Activated CD4-positive, alpha-beta T cell treated with anti-CD3 and anti-CD28 coated beads for 48 hours (primary cell): ENCODE measurements at regions not wholly inside any gene's neighbourhood (a gene's known extent, or its start where the extent isn't known, plus 50 kb on each side); places are given as distances from the start of the nearest gene placed in this dataset.
"Not testable (repeated sequence)": the region's sequence is repeated elsewhere in the genome, so short reads cannot be mapped to it uniquely, and the experiment has no call there.

Source experiments
- DNase-seq: peaks from one replicate; pipeline ENCODE4 v3.0.0-alpha.2; 2020

DNA sequence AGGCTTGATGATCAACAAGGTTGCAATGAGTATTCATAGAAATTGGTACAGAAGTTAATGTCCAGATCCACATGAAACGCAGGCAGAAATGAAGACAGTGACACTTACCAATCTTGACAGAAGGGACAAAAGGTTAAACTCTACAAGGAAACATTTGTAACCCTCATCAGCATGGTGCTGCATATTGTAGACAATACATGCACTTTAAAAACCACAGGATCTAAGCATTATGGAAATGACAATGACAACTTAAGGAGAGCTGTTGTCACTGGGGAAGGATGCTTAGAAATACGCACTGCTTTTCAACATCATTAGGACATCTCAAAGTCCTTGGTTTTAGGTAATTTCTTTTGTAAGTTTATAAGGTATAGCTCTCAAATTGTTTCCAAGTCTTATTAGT is 130.6 kb downstream of the ATP23 start:
- DNase-seq = no peak

DNA sequence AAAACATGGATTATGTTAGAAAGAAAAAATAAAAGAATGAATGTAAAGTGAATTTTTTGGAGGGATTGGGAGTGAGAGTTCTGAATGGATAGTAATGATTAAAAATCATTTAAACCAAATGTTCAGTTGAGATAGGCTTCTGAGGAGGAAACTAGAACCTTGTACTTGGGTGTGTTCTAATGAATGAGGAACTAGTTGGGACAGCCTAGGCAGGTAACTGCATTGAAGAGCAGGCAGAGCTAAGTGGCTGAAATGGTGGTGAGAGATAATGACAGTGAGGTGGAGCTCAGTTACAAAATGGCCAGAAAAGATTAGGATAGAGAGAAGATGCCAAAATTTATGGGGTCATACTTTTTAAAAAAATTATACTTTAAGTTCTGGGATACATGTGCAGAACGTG is 132.9 kb downstream of the ATP23 start:
- no peak for DNase-seq

DNA sequence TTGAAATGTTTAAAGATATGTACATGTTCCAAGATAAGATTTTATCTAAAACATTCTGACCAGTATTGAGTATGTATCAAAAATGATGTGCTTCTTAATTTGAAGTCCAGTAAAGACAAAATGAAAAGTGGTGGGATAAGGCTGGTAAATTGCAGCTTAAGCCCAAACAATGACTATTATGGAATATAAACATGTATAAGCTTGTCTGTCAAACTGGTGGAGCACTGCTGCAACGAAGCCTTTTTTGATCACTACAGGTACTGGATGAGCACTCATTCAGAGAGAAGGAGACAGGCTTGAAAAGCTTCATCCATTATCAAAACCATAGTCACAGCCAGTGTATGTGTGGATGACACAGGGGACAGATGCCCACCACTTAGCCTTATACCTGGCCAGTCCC is 138.4 kb downstream of the ATP23 start:
- DNase-seq = no peak

DNA sequence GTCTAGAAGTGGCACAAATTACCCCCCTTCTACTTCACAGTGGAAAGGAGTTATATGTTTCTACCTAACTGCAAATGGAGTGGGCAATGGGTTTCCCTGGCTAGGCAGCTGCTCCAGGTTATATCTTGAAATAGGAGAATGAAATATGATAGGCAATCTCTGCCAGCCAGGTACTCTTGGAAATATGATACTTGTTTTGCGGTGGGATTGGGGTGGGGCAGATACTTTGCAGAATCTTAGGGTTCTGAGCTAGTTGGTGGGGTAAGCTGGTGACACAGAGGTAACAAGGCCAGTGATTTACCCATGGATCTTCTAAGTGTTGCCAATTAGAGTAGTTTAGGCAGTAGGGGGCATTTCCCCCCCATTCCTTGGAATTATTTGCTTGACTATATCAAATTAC is 140.1 kb downstream of the ATP23 start:
- no peak for DNase-seq

DNA sequence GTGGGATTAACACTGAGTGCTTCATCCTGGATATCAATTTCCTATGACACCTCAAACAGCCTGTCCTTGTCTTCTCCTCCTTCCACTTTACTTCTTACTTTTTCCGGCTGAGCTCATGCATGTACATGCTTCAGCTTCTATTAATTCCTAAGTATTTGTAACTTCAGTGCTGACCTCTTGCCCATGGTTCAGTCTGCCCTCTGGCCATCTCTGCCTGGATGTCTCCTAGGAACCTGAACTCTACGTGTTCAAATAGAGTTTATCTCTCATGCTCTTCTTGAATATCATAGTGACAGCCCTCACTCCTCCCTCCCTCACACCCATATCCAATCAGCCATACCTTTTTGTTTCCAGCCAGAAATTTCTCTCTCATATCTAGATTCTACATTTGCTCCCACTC is 141.6 kb downstream of the ATP23 start:
- DNase-seq = no peak

DNA sequence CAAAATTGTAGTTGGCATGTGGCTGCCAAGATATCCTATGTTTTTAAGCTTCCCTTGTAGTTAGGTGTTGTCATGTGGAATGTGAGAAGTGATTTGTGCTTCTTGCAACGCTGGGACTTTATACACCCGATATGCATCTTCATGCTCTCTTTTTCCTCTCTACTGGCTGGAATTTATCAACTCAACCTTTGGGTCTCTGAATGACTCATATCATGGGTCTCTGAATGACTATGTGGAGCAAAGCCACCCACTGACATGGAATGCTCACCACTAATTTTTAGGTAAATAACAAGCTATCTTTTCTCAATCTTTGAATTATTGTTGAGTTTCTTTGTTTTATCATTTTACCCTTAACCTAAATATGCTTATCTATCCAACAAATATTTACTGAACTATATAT is 144.6 kb downstream of the ATP23 start:
- DNase-seq = no peak

DNA sequence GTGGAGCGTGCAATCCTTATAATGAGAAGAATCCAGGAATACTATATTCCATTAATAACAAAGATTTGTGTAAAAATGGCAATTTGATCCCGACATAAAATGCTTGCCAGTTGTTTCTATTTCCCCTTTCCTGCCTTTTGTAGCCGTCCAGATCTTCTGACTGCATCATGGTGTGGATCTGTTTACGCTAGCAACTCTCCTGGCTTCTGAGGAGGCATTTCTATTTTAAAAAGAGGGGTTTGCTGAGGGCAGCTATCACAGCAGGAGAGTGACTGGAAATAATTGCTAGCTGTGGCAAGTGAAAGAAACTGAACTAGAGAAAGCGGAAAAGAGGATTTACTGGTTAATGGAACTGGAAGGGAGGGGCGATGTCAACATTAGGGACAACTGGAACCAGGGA is 145.6 kb downstream of the ATP23 start:
- no peak for DNase-seq

DNA sequence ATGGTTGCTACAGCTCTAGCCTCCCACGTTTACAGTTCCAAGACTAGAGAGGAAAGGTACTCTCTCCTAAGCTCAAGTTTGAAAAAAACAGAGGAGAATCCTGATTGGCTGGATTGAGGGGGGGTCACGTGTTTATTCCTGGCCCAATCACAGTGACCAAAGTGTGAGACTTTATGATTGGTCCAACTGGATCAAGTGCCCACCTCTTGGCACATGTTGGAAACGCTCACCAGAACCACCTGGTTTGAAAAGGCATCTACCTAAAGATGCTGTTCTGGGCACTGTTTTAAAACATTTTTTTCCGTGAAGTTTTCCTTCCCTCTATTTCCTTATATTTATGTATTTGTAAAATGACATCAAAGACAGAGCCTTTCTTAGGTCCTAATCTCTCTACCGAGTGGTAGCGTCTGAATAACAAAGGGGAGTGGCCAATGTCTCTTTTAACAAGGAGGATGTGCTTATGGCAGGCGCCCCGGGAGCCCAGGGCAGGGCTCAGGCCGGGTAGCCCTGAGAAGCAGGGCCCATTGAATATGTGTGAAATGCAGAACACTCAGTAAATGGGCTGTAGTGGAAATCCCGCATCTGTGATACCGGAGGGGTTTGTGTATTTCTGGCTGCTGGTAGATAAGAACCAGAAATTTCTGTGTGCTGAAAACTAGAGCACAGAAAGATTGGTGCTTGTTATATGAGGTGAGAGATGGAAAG is 146.2 kb downstream of the ATP23 start:
- no peak for DNase-seq

DNA sequence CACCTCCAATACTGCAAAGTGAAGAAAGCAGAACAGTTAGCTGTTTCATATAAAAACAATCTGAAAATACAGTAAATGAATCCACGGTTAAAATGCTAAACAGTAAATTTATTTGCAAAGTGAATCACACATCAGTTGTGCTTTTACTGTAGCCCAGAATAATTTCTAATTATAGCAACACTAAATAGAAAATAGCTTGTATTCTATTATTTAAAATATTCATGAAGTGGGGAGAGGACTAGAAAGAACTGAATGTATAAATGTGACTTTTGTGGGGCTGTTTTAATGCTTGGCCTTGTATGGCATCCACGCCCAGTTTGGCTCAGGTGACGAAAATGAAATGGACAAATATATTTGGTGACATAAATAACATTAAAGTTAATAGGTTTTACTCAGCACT is 148.2 kb downstream of the ATP23 start:
- DNase-seq = no peak

DNA sequence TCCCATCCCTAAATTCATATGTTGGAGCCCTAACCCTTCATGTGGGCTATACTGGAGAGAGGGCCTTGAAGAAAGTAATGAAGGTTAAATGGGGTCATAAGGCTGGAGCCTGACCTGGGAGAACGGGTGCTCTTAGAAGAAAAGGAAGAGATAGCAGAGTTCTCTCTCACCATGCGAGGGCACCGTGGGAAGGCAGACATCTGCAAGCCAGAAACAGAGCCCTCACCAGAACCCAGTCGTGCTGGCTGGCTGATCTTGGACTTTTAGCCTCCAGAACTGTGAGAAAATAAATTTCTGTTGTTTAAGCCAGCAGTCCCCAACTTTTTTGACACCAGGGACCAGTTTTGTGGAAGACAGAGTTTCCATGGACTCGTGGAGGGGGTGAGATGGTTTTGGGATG is 149.3 kb downstream of the ATP23 start:
- DNase-seq = no peak

DNA sequence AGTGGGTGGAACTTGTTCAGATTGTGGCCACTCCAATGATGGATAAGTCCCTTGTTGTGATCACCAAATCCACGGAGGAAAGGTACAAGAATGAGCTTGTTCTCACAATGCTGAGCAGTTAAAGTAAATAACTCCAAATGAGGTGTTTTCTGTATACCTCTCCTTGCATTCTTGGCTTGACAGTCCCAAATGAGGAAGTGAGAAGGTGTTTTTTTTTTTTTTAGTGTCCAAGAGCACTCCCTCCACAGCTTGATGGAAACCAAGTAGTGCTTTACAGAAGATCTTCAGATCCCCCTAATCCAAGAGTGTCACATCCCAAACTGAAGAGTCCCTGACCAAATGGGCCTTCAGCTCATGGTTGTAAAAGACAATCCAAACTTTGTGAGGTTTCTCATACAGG is 153.6 kb downstream of the ATP23 start:
- DNase-seq = no peak

DNA sequence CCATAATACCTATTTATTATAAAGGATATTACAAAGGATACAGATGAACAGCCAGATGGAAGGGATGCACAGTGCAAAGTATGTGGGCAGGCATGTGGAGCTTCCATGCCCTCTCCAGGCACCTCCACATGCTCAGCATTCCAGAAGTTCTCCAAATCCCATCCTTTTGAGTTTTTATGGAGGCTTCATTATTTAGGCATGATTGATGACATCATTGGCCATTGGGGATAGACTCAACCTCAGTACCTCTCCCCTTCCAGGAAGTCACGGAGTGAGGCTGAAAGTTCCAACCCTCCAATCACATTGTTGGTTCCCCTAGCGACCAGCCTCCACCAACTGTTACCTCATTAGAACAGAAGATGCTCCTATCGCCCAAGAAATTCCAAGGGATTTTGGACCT is 156.4 kb downstream of the ATP23 start:
- DNase-seq = no peak

DNA sequence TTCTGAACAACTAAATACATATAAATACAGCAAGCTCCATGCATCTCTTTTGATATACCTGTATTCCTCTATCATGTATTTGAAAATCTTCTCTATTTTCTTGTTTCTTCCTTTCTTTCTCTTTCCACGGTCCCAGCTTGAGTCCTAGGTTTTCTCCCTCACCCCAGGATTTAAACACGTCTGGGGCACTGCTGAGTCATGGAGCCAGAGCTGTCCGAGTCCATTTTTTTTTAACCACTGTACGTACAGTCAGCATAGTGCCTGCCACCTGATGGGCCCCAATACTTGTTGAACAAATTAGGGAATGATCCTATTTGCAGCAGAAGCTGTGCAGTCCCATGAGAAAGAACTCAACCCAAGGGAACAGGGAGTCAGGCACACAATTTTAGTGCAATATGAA is 158.1 kb downstream of the ATP23 start:
- DNase-seq = no peak

DNA sequence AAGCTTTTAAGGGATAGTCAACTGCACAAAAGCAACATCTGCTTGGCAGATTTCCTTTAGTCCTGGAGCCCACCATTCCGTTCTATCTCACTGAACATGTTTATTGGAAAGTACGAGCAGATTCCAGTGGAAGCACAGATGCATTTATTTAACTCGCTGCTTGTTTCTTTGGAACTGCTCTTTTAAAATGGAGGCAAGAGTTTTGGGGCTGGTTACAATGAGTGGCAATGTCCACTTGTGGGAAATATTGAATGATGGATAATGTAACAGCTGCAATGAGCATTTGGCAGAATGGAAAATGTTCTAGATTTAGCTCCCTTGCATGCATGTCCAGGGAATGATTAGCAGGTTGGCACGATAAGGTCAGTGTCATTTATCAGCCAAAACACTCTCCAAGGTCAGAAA is 163.0 kb downstream of the ATP23 start:
- DNase-seq = no peak

DNA sequence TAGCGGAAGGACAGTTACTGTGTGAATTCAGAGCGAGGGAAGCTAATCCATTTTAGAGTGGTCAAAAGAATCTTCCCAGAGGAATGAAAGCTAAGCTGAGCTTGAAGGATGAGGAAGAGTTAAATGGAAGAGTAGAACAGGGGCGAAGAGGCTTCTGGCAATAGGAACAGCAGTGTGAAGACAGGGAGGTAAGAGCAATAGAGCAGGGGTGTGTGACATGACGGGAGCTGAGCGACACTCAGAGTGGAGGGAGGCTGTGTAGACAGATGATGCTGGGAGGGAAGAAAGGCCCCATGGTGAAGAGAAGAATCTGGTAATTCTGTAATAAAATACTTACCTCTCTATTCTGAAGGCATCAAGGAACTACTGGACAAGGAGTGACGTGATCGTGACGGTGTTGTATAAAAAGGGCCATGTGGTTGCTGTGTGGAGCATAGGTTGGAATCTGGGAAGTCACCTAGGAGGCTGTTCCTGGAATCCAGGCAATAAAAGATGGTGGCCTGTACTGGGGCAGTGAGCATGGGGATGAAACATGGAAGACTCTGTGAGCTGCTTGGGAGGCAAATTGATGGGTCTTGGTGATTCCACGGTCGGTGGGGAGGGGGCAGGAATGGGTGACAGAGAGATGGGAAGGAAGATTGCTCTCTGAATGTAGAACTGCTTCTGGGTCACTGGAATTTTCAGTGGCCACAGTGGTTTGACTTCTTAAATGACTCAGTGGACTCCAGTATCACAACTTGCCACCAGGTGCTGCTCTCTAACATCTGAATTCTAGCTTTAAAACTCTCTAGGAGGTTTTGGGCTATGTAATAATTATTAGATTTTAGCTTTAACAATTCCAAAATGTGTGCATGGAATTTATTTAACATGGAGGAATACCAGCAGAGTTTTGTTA is 164.1 kb downstream of the ATP23 start:
- no peak for DNase-seq

DNA sequence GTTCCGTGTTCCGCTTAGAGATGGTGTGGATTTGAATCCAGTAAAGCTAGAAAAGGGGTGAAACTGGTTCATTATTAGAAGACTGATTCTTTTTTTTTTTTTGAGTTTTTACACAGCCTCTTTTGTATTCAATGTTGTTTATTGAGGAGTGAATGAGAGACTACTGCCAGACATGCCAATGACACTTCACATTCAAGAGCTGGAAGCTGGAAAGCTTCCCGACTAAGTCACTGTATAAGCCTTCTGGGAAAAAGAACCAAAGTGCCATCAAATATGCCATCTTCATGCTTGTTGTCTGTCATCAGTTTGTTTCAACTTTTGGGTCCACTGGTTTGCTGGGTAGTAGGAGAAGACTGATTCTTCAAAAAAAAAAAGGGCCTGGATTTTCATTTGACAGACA is 164.8 kb downstream of the ATP23 start:
- DNase-seq = no peak

DNA sequence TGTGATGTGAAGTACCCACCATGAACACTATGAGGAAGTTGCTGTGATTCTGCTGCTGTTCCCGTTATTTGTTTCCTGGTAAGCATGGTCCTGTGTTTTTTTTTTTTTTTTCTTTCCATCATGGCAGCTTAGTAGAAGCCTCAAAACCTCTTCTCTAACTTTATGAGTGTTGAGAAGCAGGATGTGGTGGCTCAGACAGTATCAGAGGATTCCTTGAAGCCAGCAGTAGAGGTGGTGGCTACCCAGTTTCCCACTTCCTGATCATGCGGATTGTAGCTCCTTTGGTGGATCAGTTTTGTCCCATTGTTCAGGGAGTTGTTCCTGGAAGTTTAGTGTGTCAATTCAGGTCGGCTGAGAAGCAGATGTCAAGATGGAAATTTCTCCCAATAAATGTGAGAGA is 175.8 kb downstream of the ATP23 start:
- no peak for DNase-seq

DNA sequence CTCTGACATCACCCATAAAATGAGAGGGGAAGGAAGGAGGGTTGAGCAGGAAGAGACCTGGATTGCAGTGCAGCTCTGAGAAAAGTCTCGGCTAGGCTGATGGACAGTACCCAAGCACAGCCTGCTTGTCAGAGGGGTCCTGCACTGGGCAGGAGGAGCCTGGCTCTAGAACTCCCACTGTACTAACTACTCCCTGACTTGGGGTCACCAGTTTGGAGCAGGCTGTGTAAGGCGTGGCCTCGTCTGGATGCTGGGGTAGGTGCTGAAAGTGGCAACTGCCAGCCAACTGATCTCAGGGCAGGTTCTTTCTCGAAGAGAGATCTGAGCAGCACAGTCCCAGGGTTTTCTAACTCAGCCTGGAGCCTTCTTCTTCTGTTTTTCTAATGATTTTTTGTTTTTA is 176.3 kb downstream of the ATP23 start:
- DNase-seq = no peak

DNA sequence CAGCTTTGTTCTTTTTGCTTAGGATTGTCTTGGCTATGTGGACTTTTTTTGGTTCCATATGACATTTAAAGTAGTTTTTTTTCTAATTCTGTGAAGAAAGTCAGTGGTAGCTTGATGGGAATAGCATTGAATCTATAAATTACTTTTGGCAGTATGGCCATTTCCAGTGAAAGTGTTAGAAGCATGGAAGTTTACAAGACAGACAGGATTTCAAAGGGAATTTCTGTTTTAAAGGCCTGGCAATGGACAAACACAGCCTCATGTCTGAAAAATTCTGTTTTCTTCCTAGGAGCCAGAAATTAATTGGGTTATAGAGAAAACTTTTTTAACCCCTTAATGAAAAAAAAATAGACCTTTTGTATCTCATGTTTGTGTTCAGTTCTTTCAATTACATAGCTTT is 184.4 kb downstream of the ATP23 start:
- DNase-seq = not testable (repeated sequence)

DNA sequence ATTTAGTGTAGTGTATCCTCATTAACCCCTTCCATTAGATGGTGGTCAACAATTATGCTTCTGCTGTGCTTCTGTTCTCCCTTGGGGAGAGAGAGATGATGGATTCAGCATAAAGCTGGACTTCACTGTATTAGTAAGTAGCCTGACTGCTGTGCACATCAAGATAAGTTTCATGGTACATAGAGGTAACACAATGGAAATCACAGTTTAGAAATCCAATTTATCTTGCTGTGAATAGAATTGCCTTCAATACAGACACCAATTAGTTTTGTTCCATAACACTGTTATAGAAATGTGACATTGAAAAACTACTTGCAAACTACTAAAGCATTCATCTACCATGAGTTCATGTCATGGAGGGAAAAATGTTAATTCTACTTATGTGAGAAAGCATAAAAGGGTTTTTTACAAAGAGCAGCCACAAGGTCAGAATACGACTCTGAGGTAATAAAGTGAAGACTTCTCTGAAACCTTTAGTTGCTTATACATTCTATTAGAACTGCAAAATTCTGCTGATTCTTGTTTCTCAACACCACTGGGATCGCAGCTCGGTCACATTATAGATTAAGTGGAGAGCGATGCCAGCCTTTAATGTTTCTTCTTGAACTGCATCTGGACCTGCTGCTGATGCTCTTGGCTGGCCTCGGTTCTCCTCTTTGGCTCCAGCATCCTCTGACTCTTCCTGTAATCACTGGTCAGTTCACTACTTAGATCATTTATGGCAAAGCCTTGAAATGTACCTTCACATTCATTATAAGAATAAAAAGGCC is 190.8 kb downstream of the ATP23 start:
- no peak for DNase-seq

DNA sequence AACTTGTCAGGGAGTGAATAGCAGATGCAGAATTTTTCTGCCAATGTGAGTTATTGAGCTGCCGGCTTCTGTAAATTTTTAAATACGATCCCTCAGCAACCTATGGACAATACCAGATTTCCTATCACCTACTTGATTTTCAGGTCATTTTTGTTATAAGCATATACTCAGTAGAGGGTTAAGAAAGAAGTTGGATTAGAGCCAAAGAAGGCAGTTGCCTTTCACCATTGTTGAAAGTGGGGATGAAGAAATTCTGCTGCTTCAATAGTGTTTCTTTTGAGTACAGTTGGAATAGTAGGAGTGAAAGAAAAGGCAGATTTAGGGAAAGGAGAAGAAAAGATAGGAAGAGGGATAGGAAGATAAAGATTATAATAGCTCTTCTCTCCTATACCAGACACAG is 197.1 kb downstream of the ATP23 start:
- no peak for DNase-seq

DNA sequence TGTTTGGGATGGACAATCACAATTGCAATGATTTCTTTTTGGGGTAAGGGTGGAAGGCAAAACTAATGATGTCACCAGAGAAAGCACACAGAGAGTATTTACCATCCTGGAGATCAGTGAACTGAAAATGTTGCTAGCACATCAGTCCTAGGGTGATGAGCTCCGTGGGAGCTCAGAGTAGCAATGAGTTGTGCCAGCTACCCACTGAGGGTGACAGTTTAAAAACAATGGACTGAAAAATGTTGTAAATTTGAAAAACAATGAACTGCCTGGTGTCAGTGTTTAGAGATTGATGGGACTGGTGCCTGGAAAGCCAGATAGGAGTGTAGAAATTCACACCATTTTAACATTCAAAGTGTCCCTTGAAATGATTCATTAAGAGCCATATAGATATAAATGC is 198.5 kb downstream of the ATP23 start:
- DNase-seq = no peak

DNA sequence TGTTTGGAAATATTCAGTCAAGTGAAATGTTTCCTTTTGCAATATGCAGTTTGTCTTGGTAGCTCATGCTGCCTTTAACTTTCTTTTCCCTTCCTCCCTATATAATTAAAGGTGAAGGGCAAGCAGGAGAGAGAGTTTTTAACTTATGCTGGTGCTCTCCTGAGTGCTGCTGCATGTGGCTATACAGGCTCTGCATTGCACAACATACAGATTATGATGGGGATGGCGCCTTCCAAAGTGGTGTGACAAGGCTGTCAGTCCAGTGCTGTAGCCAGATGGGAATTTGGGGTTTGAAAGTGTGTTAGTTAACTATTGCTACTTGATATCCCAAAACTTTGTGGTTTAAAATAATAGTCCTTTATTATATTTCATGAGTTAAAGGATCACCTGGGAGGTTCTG is 199.0 kb downstream of the ATP23 start:
- no peak for DNase-seq

DNA sequence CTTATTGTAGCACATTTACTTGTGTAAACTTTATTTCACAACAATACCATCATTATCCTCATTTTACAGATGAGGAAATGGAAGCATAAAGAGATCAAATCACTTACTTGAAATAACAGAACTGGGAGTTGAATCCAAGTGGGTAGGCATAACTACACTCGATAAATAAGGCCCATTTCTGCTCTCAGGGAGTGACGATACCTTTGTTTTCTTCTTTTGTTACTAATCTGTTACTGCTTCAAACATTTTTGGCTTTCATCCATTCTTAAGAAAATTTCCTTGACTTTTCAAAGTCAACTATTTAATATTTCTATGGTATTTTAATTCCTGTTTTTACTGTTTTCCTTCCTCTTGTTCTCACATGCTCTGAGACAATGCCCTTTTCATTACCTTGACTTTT is 201.6 kb downstream of the ATP23 start:
- DNase-seq = no peak
